ENCODE measurements at regions not wholly inside any gene's neighbourhood (a gene's known extent, or its start where the extent isn't known, plus 50 kb on each side); places are given as distances from the start of the nearest gene placed in this dataset.

GRCh38 chr10:61836888-61837754, 64.4 kb upstream of the ARID5B start:
- Mint-ChIP-seq H3K4me3 (no peak overlapping the region), H3K9me3 (no peaks in the 10 kb centered on the region), H3K4me1 (peaks cover 0 to 17% (median 4%) of the 10 kb centered on the region in 3 donors), H3K27me3 (peaks cover 0 to 3% of the 10 kb centered on the region in 2 donors), H3K36me3 (no peaks in the 10 kb centered on the region), H3K27ac (no peak overlapping the region)
- Histone ChIP-seq H3K27ac (ENCODE audit: low read depth, low read length) (no peak overlapping the region), H3K4me1 (ENCODE audit: insufficient read depth, low read length) (no peaks in the 10 kb centered on the region), H3K9me3 (ENCODE audit: low read length) (no peaks in the 10 kb centered on the region), H3K36me3 (ENCODE audit: insufficient read depth, low read length) (no peaks in the 10 kb centered on the region), H3K4me3 (ENCODE audit: low read length) (no peak overlapping the region), H3K27me3 (ENCODE audit: insufficient read depth, low read length, poor library complexity, severe bottlenecking) (no peaks in the 10 kb centered on the region)
- CTCF ChIA-PET: interaction anchor here (1.0 to 2.9 kb wide), 3 partner anchors 16 to 86 kb away, joined by 3 to 18 read pairs (median 5); no protein-coding TSS in a partner anchor
- POLR2A ChIA-PET: no interaction called here
- no peak for DNase-seq

GRCh38 chr10:61837755-61838171, 63.7 kb upstream of the ARID5B start:
- H3K4me1 Mint-ChIP-seq: peaks cover 0 to 17% (median 4%) of the 10 kb centered on the region in 3 donors
- Histone ChIP-seq H3K9me3 (ENCODE audit: low read length) (no peaks in the 10 kb centered on the region), H3K27ac (ENCODE audit: low read depth, low read length) (no peak overlapping the region), H3K4me3 (ENCODE audit: low read length) (no peak overlapping the region), H3K4me1 (ENCODE audit: insufficient read depth, low read length) (no peaks in the 10 kb centered on the region), H3K36me3 (ENCODE audit: insufficient read depth, low read length) (no peaks in the 10 kb centered on the region), H3K27me3 (ENCODE audit: insufficient read depth, low read length, poor library complexity, severe bottlenecking) (no peaks in the 10 kb centered on the region)
- CTCF ChIA-PET: interaction anchor here (1.0 to 1.3 kb wide), 2 partner anchors 15 to 30 kb away, joined by 3 to 5 read pairs; no protein-coding TSS in a partner anchor
- H3K36me3 Mint-ChIP-seq: no peaks in the 10 kb centered on the region
- no peak for DNase-seq
- POLR2A ChIA-PET: no interaction called here
- H3K27ac Mint-ChIP-seq: no peak overlapping the region
- H3K4me3 Mint-ChIP-seq: no peak overlapping the region
- H3K9me3 Mint-ChIP-seq: no peaks in the 10 kb centered on the region
- peaks cover 0 to 3% of the 10 kb centered on the region in 2 donors for H3K27me3 Mint-ChIP-seq

GRCh38 chr10:61839916-61840315, 61.6 kb upstream of the ARID5B start:
- no peaks in the 10 kb centered on the region for H3K36me3 Mint-ChIP-seq
- no peak overlapping the region for H3K27ac ChIP-seq (ENCODE audit: low read depth, low read length)

GRCh38 chr10:61840403-61840802, 61.1 kb upstream of the ARID5B start:
- no peak overlapping the region for H3K4me3 Mint-ChIP-seq
- no peak for DNase-seq
- no peaks in the 10 kb centered on the region for H3K36me3 Mint-ChIP-seq
- peaks cover 0 to 12% (median 0%) of the 10 kb centered on the region in 3 donors for H3K4me1 Mint-ChIP-seq
- POLR2A ChIA-PET: no interaction called here
- CTCF ChIA-PET: no interaction called here
- no peaks in the 10 kb centered on the region for H3K36me3 ChIP-seq (ENCODE audit: insufficient read depth, low read length)
- no peak overlapping the region for H3K27ac ChIP-seq (ENCODE audit: low read depth, low read length)
- no peak overlapping the region for H3K4me3 ChIP-seq (ENCODE audit: low read length)
- no peaks in the 10 kb centered on the region for H3K4me1 ChIP-seq (ENCODE audit: insufficient read depth, low read length)
- peaks cover 0 to 2% (median 0%) of the 10 kb centered on the region in 5 donors for H3K9me3 Mint-ChIP-seq
- H3K27me3 ChIP-seq (ENCODE audit: insufficient read depth, low read length, poor library complexity, severe bottlenecking): no peaks in the 10 kb centered on the region
- H3K9me3 ChIP-seq (ENCODE audit: low read length): no peaks in the 10 kb centered on the region
- no peak overlapping the region for H3K27ac Mint-ChIP-seq
- peaks cover 0 to 1% of the 10 kb centered on the region in 2 donors for H3K27me3 Mint-ChIP-seq

More at GRCh38 chr10:61839916-61840315, 61.6 kb upstream of the ARID5B start:
- POLR2A ChIA-PET: no interaction called here
- peaks cover 0 to 1% of the 10 kb centered on the region in 2 donors for H3K27me3 Mint-ChIP-seq
- Histone ChIP-seq H3K4me1 (ENCODE audit: insufficient read depth, low read length) (no peaks in the 10 kb centered on the region), H3K9me3 (ENCODE audit: low read length) (no peaks in the 10 kb centered on the region), H3K36me3 (ENCODE audit: insufficient read depth, low read length) (no peaks in the 10 kb centered on the region), H3K4me3 (ENCODE audit: low read length) (no peak overlapping the region), H3K27me3 (ENCODE audit: insufficient read depth, low read length, poor library complexity, severe bottlenecking) (no peaks in the 10 kb centered on the region)
- H3K4me3 Mint-ChIP-seq: no peak overlapping the region
- no peaks in the 10 kb centered on the region for H3K9me3 Mint-ChIP-seq
- peaks cover 0 to 17% (median 4%) of the 10 kb centered on the region in 3 donors for H3K4me1 Mint-ChIP-seq
- CTCF ChIA-PET: interaction anchor here (0.7 kb wide), 1 partner anchor 161 kb away, joined by 3 read pairs; no protein-coding TSS in a partner anchor
- H3K27ac Mint-ChIP-seq: no peak overlapping the region
- no peak for DNase-seq

GRCh38 chr10:61841338-61841875, 60.1 kb upstream of the ARID5B start:
- Histone ChIP-seq H3K4me1 (ENCODE audit: insufficient read depth, low read length) (no peaks in the 10 kb centered on the region), H3K36me3 (ENCODE audit: insufficient read depth, low read length) (no peaks in the 10 kb centered on the region), H3K27ac (ENCODE audit: low read depth, low read length) (no peak overlapping the region), H3K4me3 (ENCODE audit: low read length) (no peak overlapping the region), H3K9me3 (ENCODE audit: low read length) (no peaks in the 10 kb centered on the region), H3K27me3 (ENCODE audit: insufficient read depth, low read length, poor library complexity, severe bottlenecking) (no peaks in the 10 kb centered on the region)
- POLR2A ChIA-PET: no interaction called here
- Mint-ChIP-seq H3K27ac (no peak overlapping the region), H3K9me3 (peaks cover 0 to 2% (median 0%) of the 10 kb centered on the region in 5 donors), H3K27me3 (peaks cover 0 to 1% of the 10 kb centered on the region in 2 donors), H3K4me3 (no peak overlapping the region), H3K36me3 (no peaks in the 10 kb centered on the region), H3K4me1 (peaks cover 0 to 4% (median 0%) of the 10 kb centered on the region in 3 donors)
- CTCF ChIA-PET: no interaction called here
- no peak for DNase-seq

GRCh38 chr10:61842755-61843497, 58.6 kb upstream of the ARID5B start:
- Mint-ChIP-seq H3K27ac (no peak overlapping the region), H3K36me3 (no peaks in the 10 kb centered on the region), H3K4me1 (peaks cover 1 to 9% (median 8%) of the 10 kb centered on the region in 3 donors), H3K9me3 (peaks cover 0 to 2% (median 0%) of the 10 kb centered on the region in 5 donors), H3K4me3 (no peak overlapping the region), H3K27me3 (no peaks in the 10 kb centered on the region)
- no peaks in the 10 kb centered on the region for H3K4me1 ChIP-seq (ENCODE audit: insufficient read depth, low read length)
- ChIA-PET CTCF (no interaction called here), POLR2A (no interaction called here)
- H3K9me3 ChIP-seq (ENCODE audit: low read length): no peaks in the 10 kb centered on the region
- H3K4me3 ChIP-seq (ENCODE audit: low read length): no peak overlapping the region
- H3K27ac ChIP-seq (ENCODE audit: low read depth, low read length): no peak overlapping the region
- no peaks in the 10 kb centered on the region for H3K36me3 ChIP-seq (ENCODE audit: insufficient read depth, low read length)
- no peak for DNase-seq
- H3K27me3 ChIP-seq (ENCODE audit: insufficient read depth, low read length, poor library complexity, severe bottlenecking): no peaks in the 10 kb centered on the region

- H3K27me3 Mint-ChIP-seq: no peaks in the 10 kb centered on the region
- no peaks in the 10 kb centered on the region for H3K36me3 Mint-ChIP-seq
- H3K27ac ChIP-seq (ENCODE audit: low read depth, low read length): no peak overlapping the region
- no peaks in the 10 kb centered on the region for H3K4me1 ChIP-seq (ENCODE audit: insufficient read depth, low read length)
- no peak for DNase-seq
- no peak overlapping the region for H3K27ac Mint-ChIP-seq
- H3K9me3 Mint-ChIP-seq: peaks cover 0 to 2% (median 0%) of the 10 kb centered on the region in 5 donors
- H3K27me3 ChIP-seq (ENCODE audit: insufficient read depth, low read length, poor library complexity, severe bottlenecking): no peaks in the 10 kb centered on the region
- H3K4me3 Mint-ChIP-seq: no peak overlapping the region
- no peaks in the 10 kb centered on the region for H3K9me3 ChIP-seq (ENCODE audit: low read length)
- no peak overlapping the region for H3K4me3 ChIP-seq (ENCODE audit: low read length)
- no peaks in the 10 kb centered on the region for H3K36me3 ChIP-seq (ENCODE audit: insufficient read depth, low read length)
- ChIA-PET CTCF (no interaction called here), POLR2A (no interaction called here)
- peaks cover 1 to 9% (median 8%) of the 10 kb centered on the region in 3 donors for H3K4me1 Mint-ChIP-seq
Measured at GRCh38 chr10:61844116-61844822, 57.2 kb upstream of the ARID5B start.

Data from CD8-positive, alpha-beta memory T cell (primary cell).